T-cell (primary cell): ENCODE measurements at regions not wholly inside any gene's neighbourhood (a gene's known extent, or its start where the extent isn't known, plus 50 kb on each side); places are given as distances from the start of the nearest gene placed in this dataset.

ENCODE experiments used
- ATAC-seq, 4 experiments: fragments of 200-7000 bp in 3 of 4; fragments of 150-1000 bp in 1 of 4; cut with Tn5 transposase; replicated peaks in 1 of 4; 1 replicate in 3 of 4; 2 replicates in 1 of 4; pipeline ENCODE4 v1.10.0; 2021; ENCODE audit warnings: moderate library complexity in 3 of 4, mild to moderate bottlenecking in 2 of 4, moderate number of reproducible peaks in 1 of 4
- CTCF ChIA-PET, 2 donors: fragments of 300-600 bp; sonication (Branson Sonifier 250); formaldehyde crosslinking; loops; one replicate each; lab custom pipeline; 2022; ENCODE audit warnings: antibody characterized with exemption in 2 of 2; lab: Charles Lee
- POLR2A ChIA-PET, 2 donors: fragments of 300-600 bp; sonication (Branson Sonifier 250); formaldehyde crosslinking; loops; one replicate each; lab custom pipeline; 2022; ENCODE audit warnings: antibody characterized with exemption in 2 of 2; lab: Charles Lee
- DNase-seq, 35 experiments: peaks; one replicate each; pipeline versions ENCODE4 v3.0.0 to v3.0.0-alpha.2; 2013 to 2023
- H3K27ac ChIP-seq: one replicate; pipeline ENCODE4 v1.5.1; 2013; ENCODE audit warnings: low read length
- H3K27me3 ChIP-seq, 2 experiments: replicated peaks in 1 of 2; 1 replicate in 1 of 2; 2 replicates in 1 of 2; pipeline versions ENCODE4 v1.6.1 to v1.7.0; 2013; ENCODE audit warnings: low read length in 1 of 2, mixed read lengths in 1 of 2; ENCODE audit not compliant: control insufficient read depth in 2 of 2, insufficient read depth in 2 of 2; ENCODE audit errors: extremely low read depth in 1 of 2
- H3K36me3 ChIP-seq, 2 donors: 1 replicate in 1 of 2; 2 replicates in 1 of 2; pipeline versions ENCODE4 v1.6.1 to v1.7.0; 2013; ENCODE audit warnings: low read length in 1 of 2; ENCODE audit not compliant: control insufficient read depth in 2 of 2, insufficient read depth in 1 of 2; ENCODE audit errors: extremely low read depth in 1 of 2
- H3K4me1 ChIP-seq, 2 experiments: 1 replicate in 1 of 2; 2 replicates in 1 of 2; pipeline versions ENCODE4 v1.6.1 to v1.7.0; 2013; ENCODE audit warnings: low read length in 2 of 2, mixed read lengths in 1 of 2; ENCODE audit not compliant: insufficient read depth in 2 of 2, control insufficient read depth in 1 of 2; ENCODE audit errors: extremely low read depth in 1 of 2
- H3K4me3 ChIP-seq, 2 donors: 1 replicate in 1 of 2; 2 replicates in 1 of 2; pipeline versions ENCODE4 v1.5.1 to v1.7.0; 2013; ENCODE audit warnings: mild to moderate bottlenecking in 2 of 2, low read length in 1 of 2, moderate library complexity in 1 of 2; ENCODE audit not compliant: control insufficient read depth in 1 of 2; ENCODE audit errors: extremely low read depth in 1 of 2
- H3K9me3 ChIP-seq: 2 replicates; pipeline ENCODE4 v1.7.0; 2013
- H3K27ac Mint-ChIP-seq, 2 donors: one replicate each; pipeline ENCODE4 v1.8.0; 2020 to 2021; ENCODE audit warnings: mild to moderate bottlenecking in 2 of 2, mixed read lengths in 2 of 2
- H3K27me3 Mint-ChIP-seq, 2 donors: one replicate each; pipeline ENCODE4 v1.8.0; 2021 to 2022; ENCODE audit warnings: mixed read lengths in 2 of 2
- H3K36me3 Mint-ChIP-seq: one replicate; pipeline ENCODE4 v1.8.0; 2021; ENCODE audit warnings: mixed read lengths
- H3K4me1 Mint-ChIP-seq, 3 donors: one replicate each; pipeline ENCODE4 v1.8.0; 2020 to 2022; ENCODE audit warnings: mixed read lengths in 3 of 3, mild to moderate bottlenecking in 1 of 3
- H3K4me3 Mint-ChIP-seq, 3 donors: one replicate each; pipeline ENCODE4 v1.8.0; 2020 to 2022; ENCODE audit warnings: mild to moderate bottlenecking in 3 of 3, mixed read lengths in 3 of 3, moderate library complexity in 3 of 3
- H3K9me3 Mint-ChIP-seq, 3 donors: one replicate each; pipeline ENCODE4 v1.8.0; 2020 to 2022; ENCODE audit warnings: mixed read lengths in 3 of 3
- WGBS: methylation state at CpG from one replicate; pipeline ENCODE4 v1.1.5; 2013; ENCODE audit warnings: missing lambda C conversion rate; ENCODE audit not compliant: insufficient coverage; 5-methylcytosine and 5-hydroxymethylcytosine counted together

GRCh38 chr10:28872587-28873165, 195.4 kb downstream of the BAMBI start:
- H3K27ac ChIP-seq = no peak overlapping the region
- no peaks in the 10 kb centered on the region for H3K4me1 ChIP-seq
- POLR2A ChIA-PET = no interaction called here
- H3K9me3 ChIP-seq = no peaks in the 10 kb centered on the region
- Mint-ChIP-seq H3K27me3 (no peaks in the 10 kb centered on the region), H3K27ac (no peak overlapping the region), H3K4me1 (no peaks in the 10 kb centered on the region), H3K4me3 (no peak overlapping the region), H3K9me3 (no peaks in the 10 kb centered on the region), H3K36me3 (no peaks in the 10 kb centered on the region)
- no peaks in the 10 kb centered on the region for H3K36me3 ChIP-seq
- CTCF ChIA-PET = interaction anchor here in 1 of 2 donors (0.6 kb wide), 1 partner anchor 945 kb away, joined by 3 read pairs; no protein-coding TSS in a partner anchor
- no peak overlapping the region for H3K4me3 ChIP-seq
- H3K27me3 ChIP-seq = peaks cover 0 to 9% of the 10 kb centered on the region in 2 experiments
- DNase-seq (no peak), ATAC-seq (no peak)
- WGBS = 73% methylated on average over 2 of the region's 5 CpGs

GRCh38 chr10:28873540-28873939, 196.2 kb downstream of the BAMBI start:
- POLR2A ChIA-PET = no interaction called here

GRCh38 chr10:28874210-28874609, 196.9 kb downstream of the BAMBI start:
- DNase-seq (no peak), ATAC-seq (no peak)
- no peak overlapping the region for H3K27ac ChIP-seq
- Mint-ChIP-seq H3K27ac (no peak overlapping the region), H3K9me3 (no peaks in the 10 kb centered on the region), H3K36me3 (no peaks in the 10 kb centered on the region), H3K4me3 (no peak overlapping the region), H3K4me1 (no peaks in the 10 kb centered on the region), H3K27me3 (no peaks in the 10 kb centered on the region)
- no peak overlapping the region for H3K4me3 ChIP-seq
- H3K27me3 ChIP-seq = peaks cover 0 to 9% of the 10 kb centered on the region in 2 experiments
- no CpG with 5 or more reads among the region's 1 CpG for WGBS
- ChIA-PET CTCF (no interaction called here), POLR2A (no interaction called here)
- no peaks in the 10 kb centered on the region for H3K9me3 ChIP-seq
- no peaks in the 10 kb centered on the region for H3K4me1 ChIP-seq
- no peaks in the 10 kb centered on the region for H3K36me3 ChIP-seq

More at GRCh38 chr10:28873540-28873939, 196.2 kb downstream of the BAMBI start:
- WGBS = 100% methylated on average over 1 of the region's 4 CpGs
- Mint-ChIP-seq H3K36me3 (no peaks in the 10 kb centered on the region), H3K27ac (no peak overlapping the region), H3K4me1 (no peaks in the 10 kb centered on the region), H3K27me3 (no peaks in the 10 kb centered on the region), H3K9me3 (no peaks in the 10 kb centered on the region), H3K4me3 (no peak overlapping the region)
- Histone ChIP-seq H3K4me3 (no peak overlapping the region), H3K9me3 (no peaks in the 10 kb centered on the region), H3K27me3 (peaks cover 0 to 9% of the 10 kb centered on the region in 2 experiments), H3K4me1 (no peaks in the 10 kb centered on the region), H3K36me3 (no peaks in the 10 kb centered on the region), H3K27ac (no peak overlapping the region)
- ATAC-seq (no peak), DNase-seq (no peak)
- CTCF ChIA-PET = no interaction called here

- H3K4me3 Mint-ChIP-seq = no peak overlapping the region
- WGBS = 86% methylated on average over 14 of the region's 14 CpGs
- no peak overlapping the region for H3K27ac Mint-ChIP-seq
- Histone ChIP-seq H3K27ac (no peak overlapping the region), H3K27me3 (peaks cover 0 to 9% of the 10 kb centered on the region in 2 experiments), H3K9me3 (no peaks in the 10 kb centered on the region), H3K4me3 (no peak overlapping the region), H3K4me1 (no peaks in the 10 kb centered on the region), H3K36me3 (no peaks in the 10 kb centered on the region)
- no peaks in the 10 kb centered on the region for H3K9me3 Mint-ChIP-seq
- ATAC-seq (no peak), DNase-seq (no peak)
- ChIA-PET CTCF (no interaction called here), POLR2A (interaction anchor here in 1 of 2 donors (0.7 kb wide), 1 partner anchor 1870 kb away, joined by 3 read pairs; no protein-coding TSS in a partner anchor)
- H3K4me1 Mint-ChIP-seq = no peaks in the 10 kb centered on the region
- no peaks in the 10 kb centered on the region for H3K27me3 Mint-ChIP-seq
- H3K36me3 Mint-ChIP-seq = no peaks in the 10 kb centered on the region
Measured at GRCh38 chr10:28875549-28876081, 198.3 kb downstream of the BAMBI start.

- H3K4me3 Mint-ChIP-seq = no peak overlapping the region
Measured at GRCh38 chr10:28878236-28878970, 201.1 kb downstream of the BAMBI start.

GRCh38 chr10:28879246-28879645, 201.9 kb downstream of the BAMBI start:
- Mint-ChIP-seq H3K4me1 (no peaks in the 10 kb centered on the region), H3K4me3 (no peak overlapping the region), H3K9me3 (no peaks in the 10 kb centered on the region), H3K36me3 (no peaks in the 10 kb centered on the region), H3K27me3 (peaks cover 2 to 10% of the 10 kb centered on the region in 2 donors), H3K27ac (no peak overlapping the region)
- ChIA-PET POLR2A (no interaction called here), CTCF (no interaction called here)
- Histone ChIP-seq H3K4me3 (no peak overlapping the region), H3K36me3 (no peaks in the 10 kb centered on the region), H3K27ac (no peak overlapping the region), H3K4me1 (no peaks in the 10 kb centered on the region), H3K9me3 (no peaks in the 10 kb centered on the region), H3K27me3 (no peaks in the 10 kb centered on the region)
- DNase-seq (no peak), ATAC-seq (no peak)

More at GRCh38 chr10:28878236-28878970, 201.1 kb downstream of the BAMBI start:
- no peak for DNase-seq
- 51% methylated on average over 4 of the region's 5 CpGs for WGBS
- no peak for ATAC-seq
- Histone ChIP-seq H3K27me3 (peaks cover 0 to 5% of the 10 kb centered on the region in 2 experiments), H3K27ac (no peak overlapping the region), H3K4me3 (no peak overlapping the region), H3K36me3 (no peaks in the 10 kb centered on the region), H3K9me3 (no peaks in the 10 kb centered on the region), H3K4me1 (no peaks in the 10 kb centered on the region)
- H3K4me1 Mint-ChIP-seq = no peaks in the 10 kb centered on the region
- CTCF ChIA-PET = no interaction called here
- POLR2A ChIA-PET = no interaction called here
- no peak overlapping the region for H3K27ac Mint-ChIP-seq
- peaks cover 2 to 5% of the 10 kb centered on the region in 2 donors for H3K27me3 Mint-ChIP-seq
- no peaks in the 10 kb centered on the region for H3K9me3 Mint-ChIP-seq
- no peaks in the 10 kb centered on the region for H3K36me3 Mint-ChIP-seq
